NCI-H524 treated with DMSO at 0.1 percent for 48 hours (cell line): ENCODE measurements at regions not wholly inside any gene's neighbourhood (a gene's known extent, or its start where the extent isn't known, plus 50 kb on each side); places are given as distances from the start of the nearest gene placed in this dataset.
A peak's percentile ranks its signal among the peaks of the same experiment; 100 is the strongest.

Source experiments
- DNase-seq: peaks from one replicate; lab custom pipeline; 2025; lab: John Stamatoyannopoulos, UW

DNA sequence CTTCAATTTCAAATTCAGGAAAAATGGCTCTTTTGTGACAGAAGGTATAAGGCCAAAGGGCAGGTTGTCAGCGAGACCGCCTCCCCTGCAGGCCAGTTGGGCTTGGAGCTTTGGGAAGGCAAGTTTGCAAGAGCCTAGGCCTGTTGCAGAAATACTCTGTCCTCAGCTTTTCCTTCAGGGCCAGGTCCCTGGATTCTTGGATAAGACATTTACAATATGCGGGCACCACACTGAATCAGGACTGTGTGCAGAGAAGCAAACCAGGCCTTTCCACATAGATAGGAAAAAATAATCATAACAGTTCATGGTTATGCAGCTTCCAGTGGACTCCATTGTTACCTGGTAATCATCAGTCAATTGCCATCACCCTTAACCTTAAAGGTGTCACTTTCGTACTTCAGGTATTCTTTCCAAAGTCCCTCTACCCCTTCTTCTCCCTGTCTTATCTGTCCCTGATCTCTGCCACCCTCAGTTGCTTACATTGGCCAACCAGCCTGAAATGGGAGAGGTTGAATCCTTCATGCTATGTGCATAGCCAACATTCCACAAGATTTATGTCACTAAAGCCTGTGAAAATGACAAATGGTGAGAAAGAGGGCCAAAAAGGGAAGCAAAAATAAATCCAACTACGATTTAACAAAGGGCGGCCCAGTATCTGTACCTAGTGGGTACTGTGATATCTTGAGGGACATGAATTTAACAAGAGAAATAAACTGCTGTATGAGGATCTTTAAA is 304.5 kb upstream of the NFE2L3 start:
- DNase-seq: no peak

DNA sequence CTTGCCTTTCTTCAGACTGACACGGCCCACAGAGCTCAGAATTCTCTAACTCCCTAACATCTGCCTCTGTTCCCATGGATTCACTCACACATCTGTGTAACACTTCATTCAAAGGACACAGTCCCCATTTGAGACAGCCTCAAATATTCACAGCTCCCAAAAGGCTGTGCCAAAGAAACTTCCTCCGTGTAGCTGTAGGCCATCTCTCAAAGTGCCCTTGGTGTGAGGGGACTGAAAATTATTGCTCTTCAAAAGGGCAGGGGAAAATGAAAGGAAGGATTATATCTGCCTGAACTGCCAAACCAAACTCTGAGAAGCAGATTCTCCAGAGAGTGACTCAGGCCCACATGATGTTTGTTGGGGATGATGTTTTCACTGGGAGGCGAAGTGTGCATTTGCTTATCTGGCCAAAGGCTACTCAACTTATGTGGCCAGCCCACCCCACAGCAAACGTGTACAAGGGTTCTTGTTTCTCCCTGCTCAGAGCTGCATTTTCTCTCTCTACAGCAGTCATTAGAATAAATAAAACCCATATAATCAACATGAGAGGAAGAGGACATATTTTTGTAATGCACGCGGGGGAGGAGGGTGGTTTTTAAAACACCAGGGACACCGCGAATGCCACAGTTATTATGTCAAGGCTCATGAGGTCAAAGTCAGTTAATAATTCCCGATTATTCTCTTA is 302.4 kb upstream of the NFE2L3 start:
- no peak for DNase-seq

DNA sequence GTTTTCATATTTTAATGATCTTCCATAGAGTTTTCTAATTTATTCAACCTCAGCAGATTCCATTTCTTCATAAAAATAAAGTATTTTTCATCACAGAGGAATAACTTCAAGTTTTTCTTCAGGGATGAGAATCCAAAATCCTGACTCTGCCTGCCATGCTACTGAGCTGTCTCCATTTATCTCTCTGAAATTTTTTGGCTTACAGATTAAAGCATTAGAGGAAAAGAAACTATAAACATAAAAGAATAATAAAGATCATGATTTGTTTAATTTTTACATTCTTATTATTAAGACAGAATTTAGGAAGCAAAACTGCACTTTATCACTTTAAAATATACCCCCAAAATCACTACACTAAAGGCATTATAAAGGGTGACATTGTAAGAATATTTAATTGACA is 301.8 kb upstream of the NFE2L3 start:
- DNase-seq: no peak

DNA sequence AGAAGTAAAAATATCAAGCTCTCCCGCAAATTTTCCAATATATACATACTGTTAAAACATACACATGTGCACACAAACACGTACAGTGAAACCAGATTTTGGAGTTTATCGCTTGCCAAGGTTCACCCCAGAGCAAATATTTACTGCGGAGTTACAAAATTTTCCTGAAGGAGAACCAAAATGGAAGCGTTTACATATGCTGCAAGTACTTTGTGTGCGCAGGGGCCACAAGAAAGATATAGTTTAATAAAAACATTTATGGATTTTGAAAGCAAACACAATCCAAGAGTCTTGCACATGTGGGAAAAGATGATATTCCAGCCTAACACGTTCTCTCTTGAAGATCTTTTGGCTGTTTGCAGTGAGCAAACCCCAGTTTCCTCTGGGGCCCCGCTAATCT is 301.3 kb upstream of the NFE2L3 start:
- no peak for DNase-seq

DNA sequence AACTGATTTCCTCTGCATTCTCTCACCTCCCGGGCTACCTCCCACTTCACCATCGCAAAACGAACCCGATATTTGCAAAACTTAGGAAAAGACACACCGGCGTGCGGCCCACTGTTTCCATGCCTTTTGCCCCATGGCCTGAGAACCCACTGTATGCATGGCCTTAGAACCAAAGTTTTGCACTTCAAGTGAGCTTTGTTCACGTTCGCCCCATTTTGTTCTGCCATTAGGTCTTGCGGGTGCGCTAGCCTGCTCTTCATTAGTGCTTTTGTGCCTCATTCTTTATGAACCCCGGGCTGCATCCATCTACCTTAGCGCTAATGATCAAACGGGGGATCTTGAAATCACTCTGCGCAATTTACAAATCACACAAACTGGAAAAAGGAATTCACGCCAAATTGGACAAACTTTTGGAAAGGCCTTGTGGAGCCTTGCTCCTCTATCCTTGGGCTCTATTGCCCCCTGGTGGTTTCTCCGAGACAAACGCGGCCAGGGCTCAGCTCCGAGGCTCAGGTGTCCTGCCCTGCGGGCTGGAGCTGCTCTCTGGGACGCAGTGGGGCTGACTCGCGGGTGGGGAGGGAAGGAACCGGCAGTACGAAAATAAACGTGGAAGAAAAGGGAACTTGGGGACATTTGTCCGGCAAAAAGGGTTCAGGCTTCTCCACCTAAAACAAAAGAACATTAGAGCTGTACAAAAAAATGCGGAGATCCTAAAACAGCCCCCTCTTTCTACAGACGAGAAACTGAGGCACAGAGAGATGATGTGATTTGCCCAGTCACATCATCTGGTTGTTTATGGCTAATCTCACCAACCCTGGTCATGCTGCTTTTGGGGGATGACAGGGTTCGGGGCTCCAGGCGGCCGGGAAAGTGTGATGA is 300.4 kb upstream of the NFE2L3 start:
- DNase-seq: no peak

DNA sequence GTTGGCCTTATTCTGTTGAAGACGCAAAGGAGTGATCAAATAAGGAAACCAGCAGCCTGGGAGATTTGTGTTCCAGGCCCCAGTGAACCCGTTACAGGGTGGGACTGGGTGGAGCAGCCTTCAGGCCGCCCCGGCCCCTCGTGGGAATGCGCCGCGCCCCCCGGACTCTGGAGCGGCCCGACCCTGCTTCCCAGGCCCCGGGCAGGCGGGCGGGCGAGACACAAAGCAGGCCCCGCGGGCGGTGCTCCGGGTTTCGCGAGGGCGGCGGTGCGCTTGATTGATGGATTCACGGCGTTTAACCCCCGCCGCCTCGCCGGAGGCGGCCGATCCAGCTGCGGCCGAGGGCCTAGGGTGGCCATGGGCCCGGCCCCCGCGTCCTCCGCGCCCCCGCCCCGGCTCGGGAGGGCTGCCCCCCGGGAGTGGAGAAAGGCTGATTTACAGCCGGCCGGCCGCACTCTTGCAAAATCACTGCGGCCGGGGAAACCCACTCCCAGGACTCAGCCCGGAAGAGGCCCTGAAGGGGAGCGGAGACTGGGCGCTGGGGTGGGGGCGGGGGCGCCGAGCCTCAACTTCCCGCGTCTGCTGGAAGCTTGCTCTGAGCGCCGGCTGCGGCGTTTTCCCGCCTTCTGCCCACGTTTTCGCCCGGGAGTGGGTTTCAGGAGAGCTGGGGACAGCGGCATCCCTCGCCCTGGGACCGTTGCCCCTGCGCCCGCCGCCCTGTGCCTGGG is 299.6 kb upstream of the NFE2L3 start:
- DNase-seq: no peak

DNA sequence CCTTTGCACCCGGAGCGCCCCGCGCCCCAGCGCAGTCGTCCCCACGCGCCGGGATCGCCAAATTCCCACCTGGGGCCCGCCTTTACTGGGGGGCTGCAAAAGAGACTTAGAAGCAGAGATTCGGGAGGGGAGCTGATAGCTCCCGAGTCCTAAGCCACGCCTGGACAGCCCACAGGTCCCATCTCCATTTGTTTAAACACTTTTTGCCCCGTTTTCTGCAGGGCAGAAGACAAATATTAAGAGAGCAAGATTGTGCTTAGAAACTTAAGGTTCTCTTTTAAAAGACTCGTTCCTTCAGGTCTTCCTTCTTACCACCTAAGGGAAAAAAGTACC is 299.1 kb upstream of the NFE2L3 start:
- DNase-seq: no peak

DNA sequence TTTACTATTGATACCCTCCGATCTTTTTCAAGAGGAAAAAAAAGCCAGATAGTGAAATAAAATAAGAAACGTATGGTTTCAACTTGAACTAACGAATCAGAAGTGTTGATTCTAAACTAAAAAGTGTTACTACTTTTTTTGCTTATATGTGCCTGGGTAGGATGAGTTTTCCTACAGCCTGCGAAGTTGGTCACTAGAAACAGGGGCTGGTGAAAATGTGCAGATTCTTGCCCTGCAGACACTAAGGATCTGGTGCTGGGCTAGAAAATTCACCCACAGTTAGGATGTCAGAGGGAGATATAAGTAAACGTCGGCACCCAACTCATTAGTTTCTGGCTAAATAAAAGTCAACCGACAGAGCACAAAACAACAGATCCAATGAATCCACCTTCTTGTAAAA is 298.7 kb upstream of the NFE2L3 start:
- DNase-seq: no peak

DNA sequence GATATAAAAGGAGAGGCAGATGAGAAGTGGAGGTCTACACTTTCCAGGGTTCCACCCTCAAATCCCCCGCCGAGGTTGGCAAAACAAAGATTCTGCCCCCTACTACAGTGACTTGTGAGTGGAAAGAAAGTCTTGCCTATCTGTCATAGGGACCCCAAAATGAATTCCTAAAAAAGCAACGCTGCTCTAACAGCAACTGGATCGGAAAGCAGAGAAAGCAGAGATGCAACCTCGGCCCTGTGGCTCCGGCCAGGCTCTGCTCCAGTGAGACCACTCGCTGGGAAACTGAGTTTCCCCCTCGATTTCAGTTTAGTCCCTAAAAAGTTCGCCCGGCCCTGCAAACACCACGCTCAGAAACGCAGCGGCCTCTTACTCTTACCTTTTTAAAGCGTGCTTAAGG is 297.9 kb upstream of the NFE2L3 start:
- no peak for DNase-seq

DNA sequence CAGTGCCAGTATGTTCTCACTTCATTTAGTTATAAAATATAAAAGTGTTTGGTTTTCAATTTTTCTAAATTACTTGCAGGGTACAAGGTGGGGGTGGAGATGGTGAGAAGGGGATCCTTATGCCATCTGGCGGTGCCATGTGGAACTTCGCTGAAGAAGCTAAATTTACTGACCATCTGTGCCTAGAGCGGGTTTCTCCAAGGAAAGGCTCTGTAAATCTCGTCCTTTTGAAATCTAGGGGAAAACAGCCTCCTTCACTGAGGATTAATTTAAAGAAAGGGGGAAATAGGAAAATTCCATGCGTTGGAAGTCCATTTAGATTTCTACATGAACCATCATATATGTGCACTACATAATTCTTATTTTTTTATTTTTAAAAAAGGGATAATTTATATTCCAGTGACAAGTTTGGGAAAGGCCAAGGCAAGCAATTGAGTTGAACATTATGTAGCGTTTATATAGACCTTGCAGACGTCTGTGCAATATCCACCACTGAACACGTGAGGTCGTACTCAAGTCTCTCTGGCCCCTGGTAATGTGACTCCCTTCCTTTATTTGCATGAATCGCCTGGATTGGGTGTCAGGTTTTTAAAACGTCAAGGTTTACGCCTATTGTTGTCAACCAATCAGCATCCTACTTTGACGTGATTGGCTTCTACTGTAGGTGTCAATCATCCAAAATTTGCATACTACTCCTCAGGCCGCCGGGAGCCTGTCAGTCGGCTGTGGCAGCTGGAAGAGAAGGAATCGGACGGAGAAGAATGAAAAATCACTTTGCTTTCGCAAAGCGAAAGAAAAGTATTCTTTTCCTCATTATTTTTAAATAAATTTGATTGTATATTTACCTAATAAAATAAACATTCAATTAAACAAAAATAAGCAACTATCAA is 297.1 kb upstream of the NFE2L3 start:
- DNase-seq: peak; percentile 97

DNA sequence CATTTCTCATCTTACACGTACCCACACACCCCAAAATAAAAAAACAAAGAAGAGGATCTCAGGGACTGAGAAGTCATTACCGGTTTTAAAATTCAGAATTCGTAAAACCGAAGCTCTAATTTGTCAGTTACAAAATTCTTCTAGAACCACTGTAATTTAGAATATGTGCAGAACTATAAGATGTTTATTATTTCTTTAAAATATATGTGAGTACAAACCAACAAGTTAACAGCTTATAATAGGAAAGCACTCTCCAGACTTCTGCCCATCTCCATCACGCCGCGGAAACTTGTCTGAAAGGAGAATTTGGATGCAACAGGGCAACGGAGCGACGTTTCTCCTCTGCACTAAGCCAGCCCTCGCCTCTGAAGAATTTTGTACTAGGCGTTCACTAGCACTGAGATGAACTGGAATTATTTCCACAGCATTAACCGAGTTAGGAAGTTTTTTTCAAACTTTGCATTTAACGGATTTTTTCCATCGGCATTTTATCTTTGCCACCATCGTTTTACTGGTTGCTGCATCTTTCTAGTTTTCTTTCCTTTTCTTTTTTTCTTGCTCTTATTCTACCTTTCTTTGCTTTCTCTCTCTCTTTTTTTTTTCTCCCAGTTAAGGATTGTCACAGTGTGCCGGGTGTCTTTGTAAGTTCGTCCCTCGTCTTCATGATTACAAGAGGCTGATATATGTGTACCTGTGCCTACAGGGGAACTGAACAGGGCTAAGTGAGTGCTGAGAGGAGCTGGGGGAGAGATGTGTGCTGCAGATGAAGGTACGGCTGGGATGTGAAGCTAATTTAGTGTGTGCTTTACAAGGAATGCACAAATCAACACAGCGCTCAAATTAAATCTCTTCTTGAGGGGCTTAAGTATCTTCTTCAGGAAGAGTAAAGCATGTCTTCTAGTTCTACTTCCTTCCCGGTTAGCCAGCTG is 295.9 kb upstream of the NFE2L3 start:
- peak; percentile 69 for DNase-seq

DNA sequence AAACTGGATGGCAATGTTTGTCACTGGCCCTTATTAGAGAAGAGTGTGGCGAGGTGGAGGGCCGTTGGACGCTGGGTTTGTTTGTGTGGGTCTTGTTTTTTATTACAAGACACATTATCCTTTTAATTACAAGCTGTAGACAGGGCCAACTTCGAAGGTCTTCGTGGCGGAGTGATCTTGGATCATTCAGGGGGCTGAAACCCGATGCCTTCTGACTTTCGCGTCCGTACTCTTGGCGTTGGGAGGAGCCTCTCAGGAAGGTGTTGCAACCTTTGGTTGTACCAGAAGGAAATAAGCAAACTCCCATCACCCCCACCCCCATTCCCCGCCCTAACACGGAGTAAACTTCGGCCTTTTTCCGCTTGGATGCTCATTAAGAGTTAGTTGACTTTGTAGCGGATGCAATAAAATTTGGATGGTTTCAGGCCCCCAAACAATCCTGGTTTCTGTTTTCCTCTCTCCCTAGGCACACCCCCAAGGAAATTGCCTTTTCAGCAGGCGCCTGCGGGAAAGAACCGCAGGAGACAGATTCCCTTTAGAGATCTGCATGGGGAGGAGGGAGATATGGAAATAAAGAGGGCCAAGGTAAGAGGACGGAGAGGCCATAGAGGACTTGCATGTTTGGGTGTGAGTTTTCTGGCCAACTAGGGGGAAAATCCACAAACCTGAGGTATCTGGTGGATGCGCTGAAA is 294.5 kb upstream of the NFE2L3 start:
- peak; percentile 70 for DNase-seq

DNA sequence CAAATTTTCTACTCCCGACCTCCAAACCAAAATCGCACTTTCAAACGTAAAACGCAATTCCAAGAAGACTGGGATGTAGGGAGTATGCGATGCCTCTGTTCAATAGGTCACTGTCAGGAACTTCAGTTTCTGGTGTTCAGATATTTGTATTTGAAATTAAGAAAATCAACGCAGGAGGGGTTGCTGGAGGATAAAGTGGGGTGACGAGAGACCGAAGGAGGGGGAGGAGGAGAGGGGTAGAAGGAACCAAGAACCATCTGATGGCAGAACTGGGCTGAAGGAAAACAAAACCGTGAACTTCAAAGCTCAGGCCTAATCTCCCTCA is 293.8 kb upstream of the NFE2L3 start:
- no peak for DNase-seq

DNA sequence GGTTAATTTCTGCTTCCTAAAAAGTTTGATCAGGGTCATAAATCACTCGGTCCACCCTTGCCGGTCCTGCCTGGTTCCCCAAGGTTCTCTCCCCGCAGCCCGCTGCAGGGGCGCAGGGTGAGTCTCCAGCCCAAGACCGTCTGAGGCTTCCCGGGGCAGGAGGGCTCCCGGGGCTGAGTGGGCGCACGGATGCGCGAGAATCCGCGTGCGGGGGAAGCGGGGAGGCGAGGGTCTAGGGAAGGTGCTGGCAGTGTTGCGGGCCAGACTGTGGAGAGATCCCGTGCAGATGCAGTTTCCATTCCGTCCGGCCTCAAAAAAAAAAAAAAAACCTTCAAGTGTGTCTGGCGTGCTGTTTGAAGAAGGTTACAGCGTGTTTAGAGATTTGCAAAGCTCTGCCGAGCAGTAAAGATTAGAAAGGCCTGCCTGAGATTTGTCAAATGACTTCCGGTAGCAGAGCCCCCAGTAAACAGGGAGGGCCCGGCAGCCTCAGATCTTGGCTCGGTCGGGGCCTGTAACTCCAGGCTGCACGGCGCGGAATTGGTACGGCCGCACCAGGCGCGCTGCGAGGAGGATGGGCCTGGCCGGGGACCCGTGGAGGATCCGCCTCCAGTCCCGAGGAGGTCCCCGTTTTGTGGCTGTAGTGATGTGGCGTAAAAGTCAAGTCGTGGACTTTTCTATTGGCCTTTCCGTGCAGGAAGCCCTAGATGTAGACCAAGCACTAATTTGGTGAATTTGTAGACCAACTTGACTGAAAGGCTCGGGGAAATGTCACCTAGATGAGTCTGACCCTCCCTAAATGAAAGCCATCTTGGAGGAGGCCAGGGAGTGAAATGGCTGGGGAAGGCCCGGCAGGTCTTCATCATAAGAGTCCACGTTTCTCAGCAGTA is 293.2 kb upstream of the NFE2L3 start:
- DNase-seq: no peak

DNA sequence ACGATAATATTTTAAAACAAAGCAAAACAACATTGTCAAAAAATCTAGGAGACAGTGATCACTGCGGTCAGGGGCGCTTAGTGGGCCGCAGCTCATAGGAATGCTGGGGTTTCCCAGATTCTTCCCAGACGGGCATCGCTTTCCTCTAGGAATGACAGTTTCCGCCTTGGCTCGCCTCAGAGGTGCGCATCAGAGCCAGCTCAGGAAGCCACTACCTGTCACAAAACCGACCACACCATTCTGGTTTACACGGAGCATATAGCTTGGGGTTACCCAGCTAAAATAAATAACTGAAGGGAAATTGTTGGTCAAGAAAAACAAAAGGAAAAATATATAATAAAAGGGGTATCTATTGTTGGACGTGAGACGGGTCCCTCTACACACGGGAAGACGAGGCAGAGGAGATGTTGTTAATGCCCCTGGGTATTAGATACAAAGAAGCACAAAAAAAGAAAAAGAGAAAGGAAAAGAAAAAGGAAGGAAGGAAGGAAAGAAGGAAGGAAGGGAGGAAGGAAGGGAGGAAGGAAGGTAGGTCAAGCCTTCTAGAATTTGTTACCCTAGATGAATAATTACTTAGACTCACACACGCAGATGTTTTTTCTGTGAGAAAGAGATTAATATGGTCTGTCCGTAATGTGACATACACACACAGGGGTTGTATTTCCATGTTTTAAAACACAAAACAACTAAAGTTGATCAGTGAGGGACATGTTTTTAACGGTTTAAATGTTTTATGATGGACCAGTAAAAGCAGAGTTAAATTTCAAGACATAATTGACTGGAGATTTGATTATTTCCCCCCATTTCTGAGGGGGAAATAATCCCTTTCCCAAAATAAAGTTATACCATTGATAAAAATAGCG is 292.4 kb upstream of the NFE2L3 start:
- DNase-seq: no peak

DNA sequence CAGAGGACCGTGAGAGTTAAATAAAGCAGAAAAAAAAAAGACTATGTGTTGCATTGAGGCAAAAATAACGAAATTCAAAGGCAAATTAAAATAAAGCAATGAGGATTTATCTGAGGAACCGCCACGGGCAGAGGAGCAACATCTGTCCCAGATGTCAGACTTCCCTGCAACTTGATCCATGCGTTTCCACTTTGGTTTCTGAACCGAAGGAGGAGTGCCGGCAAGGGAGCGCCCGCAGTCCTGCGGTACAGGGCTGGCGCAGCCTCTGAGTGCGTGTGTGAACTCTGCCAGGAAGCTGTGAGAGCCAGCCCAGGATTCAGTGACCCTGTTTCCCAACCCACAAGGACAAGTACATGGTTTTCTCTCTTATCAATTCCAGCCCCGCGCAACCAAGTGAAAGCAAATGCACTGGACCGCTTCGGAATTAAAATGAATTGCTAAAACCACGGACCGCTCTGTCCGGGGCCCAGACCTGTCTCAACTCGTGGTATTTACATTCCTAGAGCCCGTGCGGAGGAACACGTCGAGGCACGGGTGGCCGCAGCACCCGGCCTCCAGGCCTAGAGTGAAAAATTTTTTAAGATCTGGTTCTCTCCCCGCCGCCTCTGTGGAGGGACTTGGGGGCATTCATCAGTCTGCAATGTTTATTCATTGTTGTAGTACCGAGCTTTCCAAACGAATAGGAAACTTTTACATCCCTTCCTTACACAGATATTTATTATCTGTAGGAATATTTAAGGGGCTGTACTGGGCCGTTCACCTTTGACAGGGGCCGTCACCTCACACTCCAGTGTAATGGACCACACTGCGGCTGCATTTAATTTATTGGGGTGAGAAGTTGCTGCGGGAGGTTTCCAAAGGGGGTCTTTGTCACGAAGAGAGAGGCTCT is 291.5 kb upstream of the NFE2L3 start:
- no peak for DNase-seq

DNA sequence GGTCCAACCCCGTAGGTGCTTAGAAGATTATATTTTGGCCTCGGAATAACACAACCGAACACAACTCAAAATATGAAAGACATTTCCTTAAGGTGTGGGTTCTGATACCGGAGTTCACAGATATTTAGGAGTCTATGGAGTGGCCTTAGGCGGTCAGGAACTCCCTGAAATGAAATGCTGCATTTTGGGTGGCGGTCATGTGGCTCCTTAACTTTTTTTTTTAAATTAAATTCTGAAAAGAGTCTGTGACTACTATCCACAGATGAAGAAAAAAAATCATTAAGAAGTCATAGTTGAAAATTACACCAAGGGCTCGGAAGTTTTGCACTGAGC is 290.9 kb upstream of the NFE2L3 start:
- no peak for DNase-seq
